GM12865 (cell line): ENCODE measurements at regions not wholly inside any gene's neighbourhood (a gene's known extent, or its start where the extent isn't known, plus 50 kb on each side); places are given as distances from the start of the nearest gene placed in this dataset.
A peak's percentile ranks its signal among the peaks of the same experiment; 100 is the strongest.

ENCODE experiments used
- DNase-seq: peaks from one replicate; pipeline ENCODE4 v3.0.0; 2010; ENCODE audit warnings: low read depth
- H3K4me3 ChIP-seq: 2 replicates; pipeline ENCODE4 v1.5.1; 2011; ENCODE audit warnings: mild to moderate bottlenecking, low read depth, low read length, control low read depth
- CTCF ChIP-seq: IDR thresholded peaks from 2 replicates; pipeline ENCODE4 v1.5.1; 2011; ENCODE audit warnings: low read length, control low read depth, low read depth, inconsistent platforms; ENCODE audit not compliant: insufficient read depth; ENCODE audit errors: missing control alignments

GRCh38 chr12:98256830-98257229 is 258.6 kb upstream of the TMPO start:
- no peak overlapping the region for H3K4me3 ChIP-seq
- DNase-seq = no peak
- TF ChIP-seq CTCF = no peak

- no peak overlapping the region for H3K4me3 ChIP-seq
- DNase-seq = no peak
- no peak for TF ChIP-seq CTCF
These were observed 255.7 kb upstream of the TMPO start for GRCh38 chr12:98259693-98260092.

GRCh38 chr12:98260276-98260675 is 255.1 kb upstream of the TMPO start:
- no peak for TF ChIP-seq CTCF
- H3K4me3 ChIP-seq = no peak overlapping the region
- no peak for DNase-seq

GRCh38 chr12:98262902-98263301 is 252.5 kb upstream of the TMPO start:
- H3K4me3 ChIP-seq = no peak overlapping the region
- no peak for TF ChIP-seq CTCF

GRCh38 chr12:98274430-98275130 is 240.8 kb upstream of the TMPO start:
- no peak for TF ChIP-seq CTCF
- DNase-seq = peak; percentile 58
- H3K4me3 ChIP-seq = no peak overlapping the region

More at GRCh38 chr12:98262902-98263301, 252.5 kb upstream of the TMPO start:
- DNase-seq = no peak

- DNase-seq = no peak
- no peak overlapping the region for H3K4me3 ChIP-seq
- TF ChIP-seq CTCF = no peak
These were observed 240.3 kb upstream of the TMPO start for GRCh38 chr12:98275131-98275475.

GRCh38 chr12:98280152-98280551 is 235.2 kb upstream of the TMPO start:
- no peak for TF ChIP-seq CTCF
- DNase-seq = no peak
- no peak overlapping the region for H3K4me3 ChIP-seq
